NCI-H2029 treated with DMSO at 0.1 percent for 48 hours (cell line): ENCODE measurements at regions not wholly inside any gene's neighbourhood (a gene's known extent, or its start where the extent isn't known, plus 50 kb on each side); places are given as distances from the start of the nearest gene placed in this dataset.

ENCODE experiments used
- DNase-seq: peaks from one replicate; lab custom pipeline; 2025; lab: John Stamatoyannopoulos, UW

- no peak for DNase-seq
Measured at GRCh38 chr2:104766683-104767082, 87.2 kb upstream of the POU3F3 start.

- DNase-seq: no peak
Measured at GRCh38 chr2:104768694-104769093, 85.2 kb upstream of the POU3F3 start.

GRCh38 chr2:104769096-104769495 is 84.8 kb upstream of the POU3F3 start:
- DNase-seq: no peak

GRCh38 chr2:104772996-104773395 is 80.9 kb upstream of the POU3F3 start:
- no peak for DNase-seq

- DNase-seq: no peak
Measured at GRCh38 chr2:104774631-104775030, 79.3 kb upstream of the POU3F3 start.

GRCh38 chr2:104777721-104778120 is 76.2 kb upstream of the POU3F3 start:
- no peak for DNase-seq

GRCh38 chr2:104781151-104781550 is 72.8 kb upstream of the POU3F3 start:
- no peak for DNase-seq

- DNase-seq: no peak
Measured at GRCh38 chr2:104784264-104784663, 69.7 kb upstream of the POU3F3 start.

GRCh38 chr2:104786204-104786603 is 67.7 kb upstream of the POU3F3 start:
- DNase-seq: no peak

- no peak for DNase-seq
Measured at GRCh38 chr2:104786821-104787220, 67.1 kb upstream of the POU3F3 start.

- no peak for DNase-seq
Measured at GRCh38 chr2:104787298-104788065, 66.4 kb upstream of the POU3F3 start.

GRCh38 chr2:104788742-104789455 is 65.0 kb upstream of the POU3F3 start:
- no peak for DNase-seq

- DNase-seq: no peak
Measured at GRCh38 chr2:104790100-104790811, 63.7 kb upstream of the POU3F3 start.

GRCh38 chr2:104790901-104791495 is 62.9 kb upstream of the POU3F3 start:
- DNase-seq: no peak

GRCh38 chr2:104793966-104794365 is 59.9 kb upstream of the POU3F3 start:
- no peak for DNase-seq

- no peak for DNase-seq
Measured at GRCh38 chr2:104794441-104794840, 59.5 kb upstream of the POU3F3 start.
